ENCODE measurements at regions not wholly inside any gene's neighbourhood (a gene's known extent, or its start where the extent isn't known, plus 50 kb on each side); places are given as distances from the start of the nearest gene placed in this dataset.

DNA sequence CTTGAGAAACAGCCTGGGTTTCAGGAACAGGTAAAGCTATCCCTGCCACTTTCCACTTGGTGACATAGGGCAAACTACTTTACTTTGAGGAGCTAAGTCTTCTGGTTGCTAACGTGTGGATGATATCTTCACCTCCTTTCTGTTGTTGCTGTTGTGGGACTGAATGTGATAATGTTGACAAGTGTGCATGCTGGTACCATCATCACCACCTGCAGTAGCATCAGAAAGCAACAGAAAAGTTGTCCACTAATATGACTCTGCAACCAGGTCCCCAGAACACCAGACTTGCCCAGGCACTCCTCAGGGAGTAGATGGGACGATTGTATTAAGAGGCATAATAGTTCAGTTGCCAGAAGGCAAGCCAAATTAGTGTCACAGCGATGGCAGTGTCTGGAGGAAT is 203.2 kb upstream of the MCTP2 start:
- TF ChIP-seq, protein P1, sequence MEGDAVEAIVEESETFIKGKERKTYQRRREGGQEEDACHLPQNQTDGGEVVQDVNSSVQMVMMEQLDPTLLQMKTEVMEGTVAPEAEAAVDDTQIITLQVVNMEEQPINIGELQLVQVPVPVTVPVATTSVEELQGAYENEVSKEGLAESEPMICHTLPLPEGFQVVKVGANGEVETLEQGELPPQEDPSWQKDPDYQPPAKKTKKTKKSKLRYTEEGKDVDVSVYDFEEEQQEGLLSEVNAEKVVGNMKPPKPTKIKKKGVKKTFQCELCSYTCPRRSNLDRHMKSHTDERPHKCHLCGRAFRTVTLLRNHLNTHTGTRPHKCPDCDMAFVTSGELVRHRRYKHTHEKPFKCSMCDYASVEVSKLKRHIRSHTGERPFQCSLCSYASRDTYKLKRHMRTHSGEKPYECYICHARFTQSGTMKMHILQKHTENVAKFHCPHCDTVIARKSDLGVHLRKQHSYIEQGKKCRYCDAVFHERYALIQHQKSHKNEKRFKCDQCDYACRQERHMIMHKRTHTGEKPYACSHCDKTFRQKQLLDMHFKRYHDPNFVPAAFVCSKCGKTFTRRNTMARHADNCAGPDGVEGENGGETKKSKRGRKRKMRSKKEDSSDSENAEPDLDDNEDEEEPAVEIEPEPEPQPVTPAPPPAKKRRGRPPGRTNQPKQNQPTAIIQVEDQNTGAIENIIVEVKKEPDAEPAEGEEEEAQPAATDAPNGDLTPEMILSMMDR (IDR thresholded peaks at IDR 0.05 in 2 of 3, conservative IDR thresholded peaks at IDR 0.05 in 1 of 3; ENCODE audit: borderline replicate concordance in 1 of 3, insufficient read depth in 1 of 3, low read depth in 2 of 3, low read length in 2 of 3) = no peak
- no peak for TF ChIP-seq EZH2 (IDR thresholded peaks at IDR 0.05)
